ENCODE measurements at regions not wholly inside any gene's neighbourhood (a gene's known extent, or its start where the extent isn't known, plus 50 kb on each side); places are given as distances from the start of the nearest gene placed in this dataset.

GRCh38 chr7:113825832-113826231 lies 93.0 kb downstream of the PPP1R3A start:
- no peak for FAIRE-seq
- Histone ChIP-seq H3K27me3 (ENCODE audit: control insufficient read depth, insufficient read depth, low read length) (no peaks in the 10 kb centered on the region), H3K4me3 (ENCODE audit: low read depth, low read length) (no peak overlapping the region), H3K36me3 (ENCODE audit: control insufficient read depth, insufficient read depth, low read length) (no peaks in the 10 kb centered on the region)
- no peak for DNase-seq (ENCODE audit: low read depth)
- TF ChIP-seq, protein P1, sequence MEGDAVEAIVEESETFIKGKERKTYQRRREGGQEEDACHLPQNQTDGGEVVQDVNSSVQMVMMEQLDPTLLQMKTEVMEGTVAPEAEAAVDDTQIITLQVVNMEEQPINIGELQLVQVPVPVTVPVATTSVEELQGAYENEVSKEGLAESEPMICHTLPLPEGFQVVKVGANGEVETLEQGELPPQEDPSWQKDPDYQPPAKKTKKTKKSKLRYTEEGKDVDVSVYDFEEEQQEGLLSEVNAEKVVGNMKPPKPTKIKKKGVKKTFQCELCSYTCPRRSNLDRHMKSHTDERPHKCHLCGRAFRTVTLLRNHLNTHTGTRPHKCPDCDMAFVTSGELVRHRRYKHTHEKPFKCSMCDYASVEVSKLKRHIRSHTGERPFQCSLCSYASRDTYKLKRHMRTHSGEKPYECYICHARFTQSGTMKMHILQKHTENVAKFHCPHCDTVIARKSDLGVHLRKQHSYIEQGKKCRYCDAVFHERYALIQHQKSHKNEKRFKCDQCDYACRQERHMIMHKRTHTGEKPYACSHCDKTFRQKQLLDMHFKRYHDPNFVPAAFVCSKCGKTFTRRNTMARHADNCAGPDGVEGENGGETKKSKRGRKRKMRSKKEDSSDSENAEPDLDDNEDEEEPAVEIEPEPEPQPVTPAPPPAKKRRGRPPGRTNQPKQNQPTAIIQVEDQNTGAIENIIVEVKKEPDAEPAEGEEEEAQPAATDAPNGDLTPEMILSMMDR (IDR thresholded peaks at IDR 0.05; ENCODE audit: insufficient read depth, low read length, severe bottlenecking): no peak

DNA sequence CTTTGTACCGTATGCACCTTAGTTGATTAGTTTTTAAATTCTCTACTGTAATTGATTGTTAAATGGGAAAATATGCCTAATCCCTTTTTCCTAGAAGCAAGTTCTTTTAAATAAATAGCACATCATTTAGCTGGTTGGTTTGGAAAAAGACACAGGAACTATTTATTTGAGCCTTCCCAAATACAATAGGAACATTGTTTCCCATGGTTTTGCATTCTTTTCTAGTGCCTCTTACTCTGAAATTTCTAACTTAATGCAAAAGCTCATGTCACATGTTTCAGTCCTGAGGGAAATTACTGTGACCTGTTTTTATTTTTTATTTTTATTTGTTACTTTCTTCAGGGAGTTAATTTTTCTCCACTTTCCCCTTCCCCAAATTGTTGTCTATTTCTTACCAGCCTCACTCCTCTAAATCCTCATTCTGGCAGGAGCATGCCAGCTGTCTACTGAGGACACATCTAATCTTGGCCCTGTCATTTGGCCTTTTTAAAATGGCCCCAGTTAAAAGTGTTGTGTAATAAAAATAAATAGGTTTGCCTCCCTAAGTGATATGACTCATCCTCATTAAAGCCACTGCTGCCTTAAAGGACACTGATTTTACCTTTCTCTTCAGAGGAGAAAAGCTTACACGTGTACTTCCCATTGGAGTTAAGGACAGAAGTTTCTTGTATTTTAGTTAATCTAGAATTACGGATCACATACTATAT lies 94.5 kb downstream of the PPP1R3A start:
- H3K4me3 ChIP-seq (ENCODE audit: low read depth, low read length): no peak overlapping the region
- H3K36me3 ChIP-seq (ENCODE audit: control insufficient read depth, insufficient read depth, low read length): no peaks in the 10 kb centered on the region
- no peaks in the 10 kb centered on the region for H3K27me3 ChIP-seq (ENCODE audit: control insufficient read depth, insufficient read depth, low read length)
- FAIRE-seq: no peak
- DNase-seq (ENCODE audit: low read depth): peak; percentile 23
- TF ChIP-seq, protein P1 (IDR thresholded peaks at IDR 0.05; ENCODE audit: insufficient read depth, low read length, severe bottlenecking): no peak

- Histone ChIP-seq H3K27me3 (ENCODE audit: control insufficient read depth, insufficient read depth, low read length) (no peaks in the 10 kb centered on the region), H3K36me3 (ENCODE audit: control insufficient read depth, insufficient read depth, low read length) (no peaks in the 10 kb centered on the region), H3K4me3 (ENCODE audit: low read depth, low read length) (no peak overlapping the region)
- FAIRE-seq (no peak), DNase-seq (ENCODE audit: low read depth) (no peak)
- TF ChIP-seq, protein P1 (IDR thresholded peaks at IDR 0.05; ENCODE audit: insufficient read depth, low read length, severe bottlenecking): no peak
Observed at GRCh38 chr7:113819474-113819873, 99.3 kb downstream of the PPP1R3A start.

DNA sequence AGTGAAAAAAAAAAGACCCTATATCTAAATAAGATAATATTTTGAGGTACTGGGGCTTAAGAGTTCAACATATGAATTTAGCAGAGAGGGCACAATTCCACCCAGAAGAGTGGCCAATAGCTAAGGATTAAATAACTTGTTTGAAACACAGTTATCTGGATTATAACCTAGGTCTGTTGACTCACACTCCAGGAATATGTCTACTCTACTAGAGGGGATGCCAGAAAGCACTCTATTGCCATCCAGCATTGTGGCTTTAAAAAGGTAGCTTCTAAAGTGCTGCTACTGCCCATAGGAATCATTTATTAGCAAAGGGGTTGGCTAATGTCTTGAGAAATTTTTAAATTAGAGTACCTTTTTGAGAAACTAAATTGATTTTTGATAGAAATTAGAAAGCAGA lies 102.2 kb downstream of the PPP1R3A start:
- no peaks in the 10 kb centered on the region for H3K27me3 ChIP-seq (ENCODE audit: control insufficient read depth, insufficient read depth, low read length)
- H3K36me3 ChIP-seq (ENCODE audit: control insufficient read depth, insufficient read depth, low read length): no peaks in the 10 kb centered on the region
- no peak overlapping the region for H3K4me3 ChIP-seq (ENCODE audit: low read depth, low read length)
- DNase-seq (ENCODE audit: low read depth) (no peak), FAIRE-seq (no peak)
- TF ChIP-seq, protein P1 (IDR thresholded peaks at IDR 0.05; ENCODE audit: insufficient read depth, low read length, severe bottlenecking): no peak

DNA sequence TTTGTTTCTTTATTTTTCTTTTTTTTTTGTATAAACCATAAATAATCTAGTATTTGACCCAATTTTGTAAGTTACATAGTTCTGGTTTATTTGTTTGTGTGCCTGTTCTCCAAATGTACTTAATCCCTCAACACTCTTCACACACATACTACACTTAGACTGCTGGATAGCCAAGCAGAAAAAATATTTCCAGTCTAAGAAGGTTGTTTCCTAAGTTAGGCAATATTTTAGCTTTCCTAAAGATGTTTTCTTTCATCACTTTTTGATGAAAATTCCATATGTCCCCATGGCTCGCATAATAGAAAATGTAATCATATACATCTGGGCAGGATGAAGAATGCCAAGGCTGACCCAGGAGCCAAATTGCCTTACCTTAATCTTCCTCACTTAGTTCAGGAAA lies 105.3 kb downstream of the PPP1R3A start:
- DNase-seq (ENCODE audit: low read depth): no peak
- Histone ChIP-seq H3K36me3 (ENCODE audit: control insufficient read depth, insufficient read depth, low read length) (no peaks in the 10 kb centered on the region), H3K27me3 (ENCODE audit: control insufficient read depth, insufficient read depth, low read length) (no peaks in the 10 kb centered on the region), H3K4me3 (ENCODE audit: low read depth, low read length) (no peak overlapping the region)
- TF ChIP-seq, protein P1 (IDR thresholded peaks at IDR 0.05; ENCODE audit: insufficient read depth, low read length, severe bottlenecking): no peak
- no peak for FAIRE-seq
